Endothelial cell (in vitro differentiated cells): ENCODE measurements at regions not wholly inside any gene's neighbourhood (a gene's known extent, or its start where the extent isn't known, plus 50 kb on each side); places are given as distances from the start of the nearest gene placed in this dataset.

Source experiments
- DNase-seq: peaks from one replicate; pipeline ENCODE4 v3.0.0; 2021; ENCODE audit warnings: low spot score
- H3K27ac Mint-ChIP-seq: one replicate; pipeline ENCODE4 v1.8.0; 2021; ENCODE audit warnings: mixed read lengths, inconsistent platforms; ENCODE audit not compliant: unreplicated experiment
- H3K27me3 Mint-ChIP-seq: one replicate; pipeline ENCODE4 v1.8.0; 2021; ENCODE audit warnings: mild to moderate bottlenecking, moderate library complexity, mixed read lengths, inconsistent platforms; ENCODE audit not compliant: unreplicated experiment
- H3K36me3 Mint-ChIP-seq: one replicate; pipeline ENCODE4 v1.8.0; 2021; ENCODE audit warnings: mild to moderate bottlenecking, low read depth, mixed read lengths, inconsistent platforms; ENCODE audit not compliant: unreplicated experiment
- H3K4me1 Mint-ChIP-seq: one replicate; pipeline ENCODE4 v1.8.0; 2021; ENCODE audit warnings: mild to moderate bottlenecking, mixed read lengths, inconsistent platforms; ENCODE audit not compliant: unreplicated experiment
- H3K4me3 Mint-ChIP-seq: one replicate; pipeline ENCODE4 v1.8.0; 2021; ENCODE audit warnings: mild to moderate bottlenecking, mixed read lengths, inconsistent platforms; ENCODE audit not compliant: unreplicated experiment
- H3K9me3 Mint-ChIP-seq: one replicate; pipeline ENCODE4 v1.8.0; 2021; ENCODE audit warnings: mixed read lengths, inconsistent platforms; ENCODE audit not compliant: unreplicated experiment
- TF ChIP-seq, protein P1 (sequence below): fragments of 200-600 bp; sonication (generic); IDR thresholded peaks from one replicate; pipeline ENCODE4 v1.5.0; 2021; ENCODE audit warnings: antibody characterized with exemption; ENCODE audit not compliant: unreplicated experiment

DNA sequence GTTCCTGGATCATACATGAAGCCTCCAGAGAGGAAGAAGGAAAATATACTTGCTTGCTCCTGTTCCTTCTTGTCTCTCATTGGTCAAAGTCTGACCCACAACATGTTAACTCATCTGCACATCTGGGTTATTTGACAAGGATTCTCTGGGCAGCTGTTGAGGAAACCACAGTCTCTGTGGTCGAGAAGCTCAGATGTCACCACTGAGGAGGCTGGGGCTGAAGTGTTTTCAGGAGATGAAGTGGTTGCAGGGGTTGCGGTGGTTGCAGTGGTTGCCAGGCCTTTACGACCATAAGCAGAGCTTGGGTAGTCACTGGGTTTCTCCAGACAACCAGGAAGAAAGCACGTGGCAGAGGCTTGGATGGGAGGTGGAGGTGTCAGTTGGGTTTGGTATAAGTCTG lies 265.0 kb upstream of the LRIG3 start:
- no peak for DNase-seq
- Mint-ChIP-seq H3K27ac (no peak overlapping the region), H3K4me3 (no peak overlapping the region), H3K9me3 (no peaks in the 10 kb centered on the region), H3K36me3 (no peaks in the 10 kb centered on the region), H3K4me1 (no peaks in the 10 kb centered on the region), H3K27me3 (no peaks in the 10 kb centered on the region)
- TF ChIP-seq, protein P1, sequence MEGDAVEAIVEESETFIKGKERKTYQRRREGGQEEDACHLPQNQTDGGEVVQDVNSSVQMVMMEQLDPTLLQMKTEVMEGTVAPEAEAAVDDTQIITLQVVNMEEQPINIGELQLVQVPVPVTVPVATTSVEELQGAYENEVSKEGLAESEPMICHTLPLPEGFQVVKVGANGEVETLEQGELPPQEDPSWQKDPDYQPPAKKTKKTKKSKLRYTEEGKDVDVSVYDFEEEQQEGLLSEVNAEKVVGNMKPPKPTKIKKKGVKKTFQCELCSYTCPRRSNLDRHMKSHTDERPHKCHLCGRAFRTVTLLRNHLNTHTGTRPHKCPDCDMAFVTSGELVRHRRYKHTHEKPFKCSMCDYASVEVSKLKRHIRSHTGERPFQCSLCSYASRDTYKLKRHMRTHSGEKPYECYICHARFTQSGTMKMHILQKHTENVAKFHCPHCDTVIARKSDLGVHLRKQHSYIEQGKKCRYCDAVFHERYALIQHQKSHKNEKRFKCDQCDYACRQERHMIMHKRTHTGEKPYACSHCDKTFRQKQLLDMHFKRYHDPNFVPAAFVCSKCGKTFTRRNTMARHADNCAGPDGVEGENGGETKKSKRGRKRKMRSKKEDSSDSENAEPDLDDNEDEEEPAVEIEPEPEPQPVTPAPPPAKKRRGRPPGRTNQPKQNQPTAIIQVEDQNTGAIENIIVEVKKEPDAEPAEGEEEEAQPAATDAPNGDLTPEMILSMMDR = no peak

DNA sequence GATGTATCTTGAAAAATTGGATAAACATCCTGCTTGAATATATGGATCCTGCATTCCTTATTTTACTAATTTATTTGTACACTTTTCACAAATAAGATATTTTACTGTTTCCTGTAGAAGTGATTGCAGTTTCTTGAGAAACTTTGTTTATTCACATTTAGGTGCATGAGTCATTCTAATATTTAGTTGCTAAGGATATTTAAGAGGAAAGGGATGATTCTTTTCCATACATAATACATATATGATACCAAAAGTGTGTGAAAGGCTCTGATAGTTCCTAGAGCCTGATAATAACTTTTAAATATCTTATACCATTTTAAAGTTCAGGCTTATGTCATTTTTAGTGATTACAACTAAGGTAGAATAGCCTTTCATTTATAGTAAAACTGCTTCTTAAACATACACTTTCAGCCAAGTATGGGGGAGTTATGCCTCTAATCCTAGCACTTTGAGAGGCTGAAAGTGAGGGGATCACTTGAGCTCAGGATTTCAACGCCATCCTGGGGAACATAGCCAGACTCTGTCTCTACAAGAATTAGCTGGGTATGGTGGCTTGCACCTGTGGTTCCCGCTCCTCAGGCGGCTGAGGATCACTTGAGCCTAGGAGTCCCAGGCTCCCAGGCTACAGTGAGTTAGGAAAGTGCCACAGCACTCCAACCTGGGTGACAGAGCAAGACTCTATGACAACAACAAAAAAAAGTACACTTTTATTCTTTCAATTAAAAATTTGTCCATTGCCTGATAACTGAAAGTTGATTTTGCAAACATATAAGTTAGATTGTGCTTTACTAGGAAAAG lies 262.6 kb upstream of the LRIG3 start:
- TF ChIP-seq, protein P1 = no peak
- Mint-ChIP-seq H3K4me3 (no peak overlapping the region), H3K4me1 (no peaks in the 10 kb centered on the region), H3K27ac (no peak overlapping the region), H3K27me3 (no peaks in the 10 kb centered on the region), H3K9me3 (no peaks in the 10 kb centered on the region), H3K36me3 (no peaks in the 10 kb centered on the region)
- no peak for DNase-seq

DNA sequence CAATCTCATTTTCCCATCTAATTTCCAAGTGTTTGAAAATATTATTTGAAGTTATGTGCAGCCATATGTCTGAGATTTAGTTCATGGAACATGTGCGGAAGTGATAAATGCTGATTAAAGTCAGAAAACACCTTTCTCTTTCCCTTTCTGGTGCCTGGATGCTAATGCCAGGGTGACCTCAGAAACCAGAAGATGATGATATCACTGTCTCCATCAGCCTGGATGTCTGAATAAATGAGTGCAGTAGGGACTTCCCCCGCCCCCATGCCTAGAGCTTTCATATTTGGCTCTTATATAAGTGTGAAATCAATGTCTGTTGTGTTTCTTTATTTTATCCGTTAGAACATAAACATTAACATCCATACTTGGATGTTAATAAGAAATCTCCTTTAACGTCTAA lies 261.9 kb upstream of the LRIG3 start:
- Mint-ChIP-seq H3K27ac (no peak overlapping the region), H3K4me3 (no peak overlapping the region), H3K4me1 (no peaks in the 10 kb centered on the region), H3K27me3 (no peaks in the 10 kb centered on the region), H3K9me3 (no peaks in the 10 kb centered on the region), H3K36me3 (no peaks in the 10 kb centered on the region)
- TF ChIP-seq, protein P1 = no peak
- DNase-seq = no peak

DNA sequence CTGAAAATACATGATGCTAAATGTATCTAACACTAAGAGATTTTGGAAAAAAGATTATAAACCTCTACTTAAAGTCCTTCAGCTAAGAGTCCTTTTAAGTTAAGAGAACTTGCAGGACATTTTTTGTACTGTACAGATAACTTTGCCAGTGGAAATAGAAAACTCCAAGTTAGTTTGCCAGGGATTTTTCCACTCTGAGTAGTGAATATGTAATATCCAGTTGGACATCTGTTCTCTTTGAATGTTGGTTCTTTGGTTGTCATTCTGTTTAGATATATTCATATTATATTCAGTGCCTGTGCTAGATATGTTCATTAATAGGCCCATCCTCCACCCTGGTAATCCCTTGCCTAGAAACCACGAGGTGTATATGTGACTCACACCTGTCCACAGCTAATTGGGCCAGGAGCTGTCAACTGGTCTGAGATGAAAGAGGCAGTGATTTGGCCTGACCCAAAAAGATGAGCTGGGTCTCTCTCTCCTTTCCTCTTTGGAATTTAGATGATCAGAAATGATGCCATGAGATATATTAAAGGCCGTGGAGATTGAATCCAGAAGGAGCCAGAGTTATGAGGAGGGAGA lies 261.0 kb upstream of the LRIG3 start:
- H3K27ac Mint-ChIP-seq = no peak overlapping the region
- TF ChIP-seq, protein P1 = no peak
- no peak overlapping the region for H3K4me3 Mint-ChIP-seq
- H3K27me3 Mint-ChIP-seq = no peaks in the 10 kb centered on the region
- H3K36me3 Mint-ChIP-seq = no peaks in the 10 kb centered on the region
- no peaks in the 10 kb centered on the region for H3K4me1 Mint-ChIP-seq
- no peak for DNase-seq
- H3K9me3 Mint-ChIP-seq = no peaks in the 10 kb centered on the region

DNA sequence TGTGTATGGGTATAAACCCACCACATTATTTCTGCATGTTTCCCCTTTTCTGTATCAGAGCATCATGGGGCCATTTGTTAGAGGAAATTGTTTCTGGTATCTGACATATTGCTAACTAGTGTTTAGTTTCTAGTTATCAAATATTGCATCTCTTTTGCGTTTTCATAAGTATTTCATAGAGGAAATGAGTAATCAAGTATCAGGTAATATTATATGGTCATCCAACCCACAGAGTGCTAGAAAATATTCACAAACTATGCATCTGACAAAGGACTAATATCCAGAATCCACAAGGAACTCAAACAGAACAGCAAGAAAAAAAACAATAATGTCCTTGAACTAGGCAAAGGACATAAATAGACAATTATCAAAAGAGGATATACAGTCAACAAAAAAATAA lies 258.9 kb upstream of the LRIG3 start:
- no peaks in the 10 kb centered on the region for H3K36me3 Mint-ChIP-seq
- TF ChIP-seq, protein P1 = no peak
- H3K9me3 Mint-ChIP-seq = no peaks in the 10 kb centered on the region
- no peaks in the 10 kb centered on the region for H3K4me1 Mint-ChIP-seq
- H3K27me3 Mint-ChIP-seq = no peaks in the 10 kb centered on the region
- no peak overlapping the region for H3K27ac Mint-ChIP-seq
- no peak for DNase-seq
- no peak overlapping the region for H3K4me3 Mint-ChIP-seq
